Esophagus muscularis mucosa (tissue), 4 donors: ENCODE measurements at regions not wholly inside any gene's neighbourhood (a gene's known extent, or its start where the extent isn't known, plus 50 kb on each side); places are given as distances from the start of the nearest gene placed in this dataset.
"Not testable (repeated sequence)": the region's sequence is repeated elsewhere in the genome, so short reads cannot be mapped to it uniquely, and the experiment has no call there.

Experiments used
- CTCF ChIP-seq, 3 experiments: fragments of 200-600 bp in 2 of 3; fragments of 450-650 bp in 1 of 3; sonication (generic) in 2 of 3; IDR thresholded peaks; one replicate each; pipeline ENCODE4 v1.5.1; 2017 to 2019; ENCODE audit warnings: antibody characterized with exemption in 3 of 3, mild to moderate bottlenecking in 2 of 3, moderate library complexity in 1 of 3
- EP300 ChIP-seq: sonication (generic); formaldehyde crosslinking; IDR thresholded peaks from one replicate; pipeline ENCODE4 v1.6.1; 2017; ENCODE audit warnings: antibody characterized with exemption
- POLR2A ChIP-seq: fragments of 450-650 bp; IDR thresholded peaks from one replicate; pipeline ENCODE4 v1.6.1; 2017; ENCODE audit warnings: antibody characterized with exemption, moderate library complexity, mild to moderate bottlenecking, low read depth

- not testable (repeated sequence) for TF ChIP-seq EP300; CTCF (IDR thresholded peaks at IDR 0.05); POLR2A
Measured at GRCh38 chr11:71656513-71656912, 73.8 kb upstream of the KRTAP5-11 start.
